H1 (cell line): ENCODE measurements at regions not wholly inside any gene's neighbourhood (a gene's known extent, or its start where the extent isn't known, plus 50 kb on each side); places are given as distances from the start of the nearest gene placed in this dataset.

Experiments used
- CTCF ChIA-PET: fragments of 300-600 bp; sonication (Branson Sonifier 250); formaldehyde crosslinking; loops from one replicate; lab custom pipeline; 2021; ENCODE audit not compliant: partially characterized antibody; lab: Charles Lee
- POLR2A ChIA-PET: fragments of 300-600 bp; sonication (Branson Sonifier 250); formaldehyde crosslinking; loops from one replicate; lab custom pipeline; 2021; ENCODE audit warnings: inconsistent platforms; ENCODE audit not compliant: partially characterized antibody; lab: Charles Lee
- DNase-seq, 2 experiments: peaks; one replicate each; pipeline versions ENCODE4 v3.0.0 to v3.0.0-alpha.2; 2010 to 2022; ENCODE audit warnings: low spot score in 2 of 2, low read depth in 1 of 2, mixed read lengths in 1 of 2
- FAIRE-seq: peaks from 2 replicates; lab custom pipeline; 2011; peaks lifted over from hg19 to GRCh38; lab: Jason Lieb, UNC
- H2AFZ ChIP-seq: 2 replicates; pipeline ENCODE4 v1.8.1; 2012; ENCODE audit warnings: low read length, inconsistent platforms
- H2AK5ac ChIP-seq: 2 replicates; pipeline ENCODE4 v1.6.1; 2013; ENCODE audit warnings: low read depth, low read length
- H2BK120ac ChIP-seq: replicated peaks from 2 replicates; pipeline ENCODE3; 2013; ENCODE audit warnings: low read depth, low read length, inconsistent platforms
- H2BK12ac ChIP-seq: 2 replicates; pipeline ENCODE4 v1.6.1; 2013; ENCODE audit warnings: low read depth, low read length
- H2BK15ac ChIP-seq: 2 replicates; pipeline ENCODE4 v1.6.1; 2013; ENCODE audit warnings: low read length
- H2BK20ac ChIP-seq: 2 replicates; pipeline ENCODE4 v1.6.1; 2013; ENCODE audit warnings: low read length
- H2BK5ac ChIP-seq: 2 replicates; pipeline ENCODE4 v1.6.1; 2013; ENCODE audit warnings: low read depth, low read length
- H3K14ac ChIP-seq: 2 replicates; pipeline ENCODE4 v1.6.1; 2013; ENCODE audit warnings: inconsistent platforms; ENCODE audit not compliant: insufficient read length
- H3K18ac ChIP-seq: 2 replicates; pipeline ENCODE4 v1.6.1; 2013; ENCODE audit warnings: low read length; ENCODE audit errors: extremely low read depth
- H3K23ac ChIP-seq: 2 replicates; pipeline ENCODE4 v1.6.1; 2013; ENCODE audit warnings: inconsistent platforms; ENCODE audit not compliant: insufficient read length
- H3K23me2 ChIP-seq: 2 replicates; pipeline ENCODE4 v1.6.1; 2013; ENCODE audit warnings: low read depth, low read length
- H3K27ac ChIP-seq: 2 replicates; pipeline ENCODE4 v1.6.1; 2011; ENCODE audit warnings: low read depth, low read length, inconsistent platforms
- H3K27me3 ChIP-seq, 4 experiments: replicated peaks in 1 of 4; 1 replicate in 1 of 4; 2 replicates in 3 of 4; pipeline versions ENCODE4 v1.6.1 to v1.8.1; 2011 to 2013; ENCODE audit warnings: low read length in 3 of 4, mild to moderate bottlenecking in 3 of 4, inconsistent platforms in 2 of 4, mixed read lengths in 2 of 4, moderate library complexity in 1 of 4; ENCODE audit not compliant: control insufficient read depth in 3 of 4, insufficient read depth in 3 of 4; ENCODE audit errors: extremely low read depth in 1 of 4
- H3K36me3 ChIP-seq, 4 experiments: 2 replicates each; pipeline versions ENCODE4 v1.6.1 to v1.8.1; 2011 to 2013; ENCODE audit warnings: mild to moderate bottlenecking in 4 of 4, low read length in 3 of 4, moderate library complexity in 2 of 4, control low read depth in 1 of 4, inconsistent platforms in 1 of 4; ENCODE audit not compliant: insufficient read depth in 4 of 4, control insufficient read depth in 2 of 4
- H3K4ac ChIP-seq: replicated peaks from 2 replicates; pipeline ENCODE3; 2013; ENCODE audit warnings: low read length, low read depth, mixed read lengths, inconsistent platforms; ENCODE audit not compliant: insufficient read length
- H3K4me1 ChIP-seq, 4 experiments: replicated peaks in 1 of 4; 1 replicate in 1 of 4; 2 replicates in 3 of 4; pipeline versions ENCODE4 v1.6.1 to v1.8.1; 2011 to 2013; ENCODE audit warnings: low read length in 3 of 4, inconsistent platforms in 2 of 4, mixed read lengths in 1 of 4; ENCODE audit not compliant: insufficient read depth in 4 of 4, control insufficient read depth in 3 of 4
- H3K4me2 ChIP-seq, 2 experiments: 2 replicates each; pipeline versions ENCODE4 v1.6.1 to v1.8.1; 2011 to 2013; ENCODE audit warnings: low read depth in 2 of 2, low read length in 2 of 2, control low read depth in 1 of 2, inconsistent platforms in 1 of 2, mild to moderate bottlenecking in 1 of 2; ENCODE audit not compliant: insufficient read depth in 1 of 2
- H3K4me3 ChIP-seq, 4 experiments: fragments of 200-600, 300-600 bp in 1 of 4; sonication (generic), shearing (Covaris generic), sonication (Bioruptor Twin) in 1 of 4; 2 replicates each; pipeline versions ENCODE4 v1.5.1 to v1.8.1; 2011 to 2016; ENCODE audit warnings: low read length in 4 of 4, low read depth in 3 of 4, control low read depth in 2 of 4, inconsistent platforms in 2 of 4, mild to moderate bottlenecking in 2 of 4, mixed read lengths in 1 of 4, moderate library complexity in 1 of 4; ENCODE audit not compliant: insufficient read depth in 2 of 4; ENCODE audit errors: extremely low read depth in 1 of 4
- H3K56ac ChIP-seq: replicated peaks from 2 replicates; pipeline ENCODE3; 2013; ENCODE audit warnings: low read depth, mild to moderate bottlenecking, mixed read lengths, low read length, inconsistent platforms; ENCODE audit not compliant: insufficient read length
- H3K79me1 ChIP-seq: 2 replicates; pipeline ENCODE4 v1.6.1; 2013; ENCODE audit warnings: low read depth, low read length, control low read depth
- H3K79me2 ChIP-seq, 2 experiments: 2 replicates each; pipeline versions ENCODE4 v1.6.1 to v1.8.1; 2012 to 2013; ENCODE audit warnings: low read length in 2 of 2, mild to moderate bottlenecking in 2 of 2, inconsistent platforms in 1 of 2; ENCODE audit not compliant: insufficient read depth in 2 of 2, control insufficient read depth in 1 of 2
- H3K9ac ChIP-seq, 4 experiments: replicated peaks in 1 of 4; 1 replicate in 1 of 4; 2 replicates in 3 of 4; pipeline versions ENCODE4 v1.6.1 to v1.8.1; 2011 to 2013; ENCODE audit warnings: low read depth in 3 of 4, low read length in 3 of 4, control low read depth in 2 of 4, mild to moderate bottlenecking in 2 of 4, moderate library complexity in 2 of 4, inconsistent platforms in 1 of 4; ENCODE audit errors: extremely low read depth in 1 of 4
- H3K9me3 ChIP-seq, 2 experiments: 2 replicates each; pipeline versions ENCODE4 v1.6.1 to v1.8.1; 2012 to 2013; ENCODE audit warnings: mild to moderate bottlenecking in 2 of 2, moderate library complexity in 2 of 2, control low read depth in 1 of 2, inconsistent platforms in 1 of 2, low read depth in 1 of 2, low read length in 1 of 2, mixed read lengths in 1 of 2; ENCODE audit not compliant: insufficient read depth in 2 of 2
- H4K20me1 ChIP-seq, 2 experiments: replicated peaks in 1 of 2; 2 replicates each; pipeline versions ENCODE3 to v1.8.1; 2011 to 2013; ENCODE audit warnings: inconsistent platforms in 2 of 2, low read length in 2 of 2, mild to moderate bottlenecking in 1 of 2; ENCODE audit not compliant: insufficient read depth in 2 of 2, control insufficient read depth in 1 of 2
- H4K5ac ChIP-seq: 2 replicates; pipeline ENCODE4 v1.6.1; 2013; ENCODE audit warnings: low read length, low read depth, mixed read lengths, inconsistent platforms; ENCODE audit not compliant: insufficient read length
- H4K8ac ChIP-seq: 2 replicates; pipeline ENCODE4 v1.8.0; 2013; ENCODE audit warnings: mild to moderate bottlenecking, moderate library complexity, low read length, inconsistent platforms; ENCODE audit not compliant: insufficient read depth; ENCODE audit errors: extremely low read depth
- H4K91ac ChIP-seq: replicated peaks from 2 replicates; pipeline ENCODE3; 2013; ENCODE audit warnings: low read length, mixed read lengths, inconsistent platforms; ENCODE audit not compliant: insufficient read length
- RAD21 ChIP-seq, 2 experiments: IDR thresholded peaks in 1 of 2; conservative IDR thresholded peaks in 1 of 2; 2 replicates each; pipeline ENCODE4 v1.6.1; 2011; ENCODE audit warnings: low read depth in 2 of 2, low read length in 2 of 2, improper control_type of control experiment in 1 of 2, inconsistent platforms in 1 of 2, mild to moderate bottlenecking in 1 of 2, moderate library complexity in 1 of 2
- TAF7 ChIP-seq: optimal IDR thresholded peaks from 2 replicates; pipeline ENCODE3; 2011; ENCODE audit warnings: low read depth, mild to moderate bottlenecking, inconsistent platforms, low read length, moderate library complexity, borderline replicate concordance
- WGBS, 2 experiments: shearing (Covaris generic) in 1 of 2; methylation state at CpG; one replicate each; pipeline versions ENCODE4 v1.1.6 to v1.1.7; 2013 to 2015; ENCODE audit warnings: low lambda C conversion rate in 2 of 2, mixed read lengths in 2 of 2, inconsistent platforms in 1 of 2, low coverage in 1 of 2, missing lambda C conversion rate in 1 of 2; ENCODE audit not compliant: insufficient replicate concordance in 2 of 2, insufficient coverage in 1 of 2, insufficient read length in 1 of 2; ENCODE audit errors: extremely low coverage in 1 of 2, missing lambda C conversion rate in 1 of 2; 5-methylcytosine and 5-hydroxymethylcytosine counted together
- TF ChIP-seq, protein P1 (sequence below), 3 experiments: IDR thresholded peaks; 1 replicate in 2 of 3; 2 replicates in 1 of 3; pipeline versions ENCODE4 v1.5.1 to v1.6.1; 2011; ENCODE audit warnings: low read length in 3 of 3, mild to moderate bottlenecking in 3 of 3, inconsistent platforms in 2 of 3, low read depth in 1 of 3, moderate library complexity in 1 of 3; ENCODE audit not compliant: insufficient read depth in 1 of 3; ENCODE audit errors: control extremely low read depth in 1 of 3

DNA sequence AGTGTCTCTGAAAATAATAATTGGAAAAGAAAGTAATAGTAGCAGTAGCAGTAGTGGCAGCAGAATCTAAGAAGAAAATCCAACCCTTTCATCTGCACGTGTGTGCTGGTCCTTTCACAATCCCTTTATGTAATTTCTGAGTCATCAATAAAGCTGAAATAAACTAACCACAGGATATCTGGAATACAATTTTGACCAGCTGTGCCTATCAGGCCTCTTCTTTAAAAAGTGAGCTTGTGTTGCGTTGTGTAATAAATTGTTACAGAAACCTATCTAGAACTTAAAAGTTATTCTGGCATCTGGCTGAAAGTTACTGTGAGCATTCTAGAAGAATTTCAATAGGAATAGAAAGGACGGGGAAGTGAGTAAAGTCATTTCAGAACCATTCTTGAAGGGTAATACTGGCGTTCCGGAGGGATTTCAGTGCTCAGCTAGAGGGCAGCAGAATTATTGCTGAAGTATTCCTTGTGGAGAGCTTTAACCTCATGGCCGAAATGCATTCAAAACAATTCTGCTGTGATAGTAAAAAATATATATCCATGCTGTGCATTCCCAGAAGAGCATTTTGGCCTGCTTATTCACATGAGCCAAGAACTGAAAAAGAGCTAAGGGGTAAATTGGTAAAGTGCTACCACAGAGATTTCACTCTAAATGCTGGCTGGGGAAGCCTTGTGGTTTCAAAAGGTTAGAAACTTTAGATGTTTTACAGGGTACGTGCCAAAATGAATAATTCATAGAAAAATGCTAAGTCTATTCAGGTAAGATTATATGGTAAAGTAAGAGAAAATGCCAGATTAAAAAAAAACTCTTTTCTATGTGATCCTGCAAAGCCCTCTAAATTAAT, 260.6 kb downstream of the NKX6-1 start:
- ChIA-PET POLR2A (no interaction called here), CTCF (interaction anchor here (0.6 to 1.4 kb wide), 5 partner anchors 13 to 250 kb away, joined by 3 read pairs; no protein-coding TSS in a partner anchor)
- no peaks in the 10 kb centered on the region for H3K23me2 ChIP-seq
- no peaks in the 10 kb centered on the region for H3K79me1 ChIP-seq
- no peak overlapping the region for H3K27ac ChIP-seq
- H2AK5ac ChIP-seq: no peak overlapping the region
- no peak overlapping the region for H3K56ac ChIP-seq
- H3K4me3 ChIP-seq: no peak overlapping the region
- TF ChIP-seq, protein P1, sequence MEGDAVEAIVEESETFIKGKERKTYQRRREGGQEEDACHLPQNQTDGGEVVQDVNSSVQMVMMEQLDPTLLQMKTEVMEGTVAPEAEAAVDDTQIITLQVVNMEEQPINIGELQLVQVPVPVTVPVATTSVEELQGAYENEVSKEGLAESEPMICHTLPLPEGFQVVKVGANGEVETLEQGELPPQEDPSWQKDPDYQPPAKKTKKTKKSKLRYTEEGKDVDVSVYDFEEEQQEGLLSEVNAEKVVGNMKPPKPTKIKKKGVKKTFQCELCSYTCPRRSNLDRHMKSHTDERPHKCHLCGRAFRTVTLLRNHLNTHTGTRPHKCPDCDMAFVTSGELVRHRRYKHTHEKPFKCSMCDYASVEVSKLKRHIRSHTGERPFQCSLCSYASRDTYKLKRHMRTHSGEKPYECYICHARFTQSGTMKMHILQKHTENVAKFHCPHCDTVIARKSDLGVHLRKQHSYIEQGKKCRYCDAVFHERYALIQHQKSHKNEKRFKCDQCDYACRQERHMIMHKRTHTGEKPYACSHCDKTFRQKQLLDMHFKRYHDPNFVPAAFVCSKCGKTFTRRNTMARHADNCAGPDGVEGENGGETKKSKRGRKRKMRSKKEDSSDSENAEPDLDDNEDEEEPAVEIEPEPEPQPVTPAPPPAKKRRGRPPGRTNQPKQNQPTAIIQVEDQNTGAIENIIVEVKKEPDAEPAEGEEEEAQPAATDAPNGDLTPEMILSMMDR (IDR thresholded peaks at IDR 0.05; ENCODE audit: control extremely low read depth in 1 of 3, insufficient read depth in 1 of 3, low read depth in 1 of 3, low read length in 3 of 3): peak in 1 of 3 experiments; percentile 8; a peak in 2 of 4 replicates
- TF ChIP-seq RAD21 (IDR thresholded peaks at IDR 0.05 in 1 of 2, conservative IDR thresholded peaks at IDR 0.05 in 1 of 2; ENCODE audit: low read depth in 2 of 2, low read length in 2 of 2): peak; percentile 40 to 42; a peak in 3 of 4 replicates
- TF ChIP-seq TAF7: no peak
- no peak overlapping the region for H2BK12ac ChIP-seq
- no peak overlapping the region for H2BK120ac ChIP-seq
- no peak overlapping the region for H4K5ac ChIP-seq
- no peak overlapping the region for H3K9ac ChIP-seq
- no peaks in the 10 kb centered on the region for H3K4me1 ChIP-seq
- no peak overlapping the region for H4K91ac ChIP-seq
- H3K4ac ChIP-seq: no peak overlapping the region
- FAIRE-seq: peak; percentile 42
- no peak overlapping the region for H2BK15ac ChIP-seq
- no peak overlapping the region for H2BK5ac ChIP-seq
- no peak overlapping the region for H3K4me2 ChIP-seq
- H4K8ac ChIP-seq: no peak overlapping the region
- WGBS, 2 experiments: 78% methylated on average over 7 of the region's 7 CpGs; no CpG with 5 or more reads in 1 of the 2 experiments
- no peak overlapping the region for H2AFZ ChIP-seq
- H4K20me1 ChIP-seq: no peaks in the 10 kb centered on the region
- H3K18ac ChIP-seq: no peak overlapping the region
- no peak overlapping the region for H3K23ac ChIP-seq
- no peaks in the 10 kb centered on the region for H3K27me3 ChIP-seq
- H2BK20ac ChIP-seq: no peak overlapping the region
- no peaks in the 10 kb centered on the region for H3K36me3 ChIP-seq
- DNase-seq: no peak
- H3K9me3 ChIP-seq: no peaks in the 10 kb centered on the region
- H3K79me2 ChIP-seq: no peaks in the 10 kb centered on the region
- H3K14ac ChIP-seq: no peak overlapping the region
